Transverse colon (tissue), 4 donors: ENCODE measurements at regions not wholly inside any gene's neighbourhood (a gene's known extent, or its start where the extent isn't known, plus 50 kb on each side); places are given as distances from the start of the nearest gene placed in this dataset.

ENCODE experiments used
- DNase-seq: peaks from one replicate; pipeline ENCODE4 v3.0.0-alpha.2; 2019
- H3K27ac ChIP-seq, 4 donors: fragments of 200-600 bp; sonication (generic); 2 replicates each; pipeline ENCODE4 v1.5.1; 2016 to 2018; ENCODE audit warnings: inconsistent platforms in 4 of 4
- H3K27me3 ChIP-seq: fragments of 200-600 bp; sonication (generic); 2 replicates; pipeline ENCODE4 v1.5.1; 2017; ENCODE audit warnings: inconsistent platforms
- H3K36me3 ChIP-seq, 4 donors: fragments of 200-600 bp; sonication (generic); 2 replicates each; pipeline ENCODE4 v1.5.1; 2017 to 2019; ENCODE audit warnings: inconsistent platforms in 4 of 4
- H3K4me1 ChIP-seq, 4 donors: fragments of 200-600 bp; sonication (generic); 2 replicates each; pipeline ENCODE4 v1.5.1; 2017 to 2020; ENCODE audit warnings: inconsistent platforms in 4 of 4
- H3K4me3 ChIP-seq, 4 donors: fragments of 200-600 bp; sonication (generic); 1 replicate in 1 of 4; 2 replicates in 3 of 4; pipeline versions ENCODE4 v1.5.1 to v1.6.1; 2017 to 2019; ENCODE audit warnings: inconsistent platforms in 4 of 4
- H3K9me3 ChIP-seq, 2 donors: fragments of 200-600 bp; sonication (generic); 2 replicates each; pipeline ENCODE4 v1.5.1; 2017 to 2019; ENCODE audit warnings: inconsistent platforms in 2 of 2
- CTCF ChIP-seq, 5 experiments: fragments of 200-600 bp in 3 of 5; fragments of 450-650 bp in 2 of 5; sonication (generic) in 3 of 5; IDR thresholded peaks; 1 replicate in 2 of 5; 2 replicates in 3 of 5; pipeline ENCODE4 v1.5.1; 2016 to 2017; ENCODE audit warnings: antibody characterized with exemption in 5 of 5, inconsistent platforms in 3 of 5, mild to moderate bottlenecking in 2 of 5, moderate library complexity in 1 of 5
- EP300 ChIP-seq: sonication (generic); formaldehyde crosslinking; IDR thresholded peaks from one replicate; pipeline ENCODE4 v1.6.1; 2017; ENCODE audit warnings: antibody characterized with exemption, low read depth
- POLR2A ChIP-seq: fragments of 450-650 bp; IDR thresholded peaks from one replicate; pipeline ENCODE4 v1.6.1; 2016; ENCODE audit warnings: antibody characterized with exemption, mild to moderate bottlenecking, moderate library complexity
- POLR2AphosphoS5 ChIP-seq, 3 donors: sonication (generic); formaldehyde crosslinking; IDR thresholded peaks; one replicate each; pipeline ENCODE4 v1.6.1; 2016; ENCODE audit warnings: antibody characterized with exemption in 3 of 3
- WGBS, 2 donors: methylation state at CpG; one replicate each; pipeline ENCODE4 v1.1.5; 2018; ENCODE audit warnings: low coverage in 1 of 2; 5-methylcytosine and 5-hydroxymethylcytosine counted together
- in situ Hi-C, 4 donors: fragments of 200-750 bp; cut with MboI; loops; one replicate each; pipeline versions ENCODE4 v1.15.0 to v1.15.1; 2017; ENCODE audit warnings: low sequenced_read_pairs in 3 of 4, low pct_ligation_motif_present in 1 of 4, low pct_unique_long_range_greater_than_20kb in 1 of 4
- intact Hi-C: fragments of 100-400 bp; cut with DNase I; formaldehyde crosslinking; loops from one replicate; pipeline ENCODE4 v1.15.1; 2023; ENCODE audit warnings: low total_unique reads

- H3K36me3 ChIP-seq: no peaks in the 10 kb centered on the region
- intact Hi-C loops (no loop called here), in situ Hi-C loops (no loop called here)
- H3K9me3 ChIP-seq: no peaks in the 10 kb centered on the region
- H3K27me3 ChIP-seq: no peaks in the 10 kb centered on the region
- H3K27ac ChIP-seq: no peak overlapping the region
- DNase-seq: no peak
- no peaks in the 10 kb centered on the region for H3K4me1 ChIP-seq
- 63 to 65% methylated on average over 2 to 3 of the region's 3 CpGs for WGBS, 2 donors
- TF ChIP-seq POLR2AphosphoS5 (IDR thresholded peaks at IDR 0.05) (no peak), CTCF (IDR thresholded peaks at IDR 0.05) (no peak), POLR2A (no peak), EP300 (no peak)
- H3K4me3 ChIP-seq: no peak overlapping the region
These were observed 591.6 kb downstream of the CAAP1 start for GRCh38 chr9:26301046-26301445.

- DNase-seq: no peak
- Histone ChIP-seq H3K27ac (no peak overlapping the region), H3K4me1 (no peaks in the 10 kb centered on the region), H3K27me3 (no peaks in the 10 kb centered on the region), H3K36me3 (no peaks in the 10 kb centered on the region), H3K4me3 (no peak overlapping the region), H3K9me3 (no peaks in the 10 kb centered on the region)
- in situ Hi-C loops (no loop called here), intact Hi-C loops (no loop called here)
- no peak for TF ChIP-seq CTCF (IDR thresholded peaks at IDR 0.05)
- no peak for TF ChIP-seq EP300
- no peak for TF ChIP-seq POLR2AphosphoS5 (IDR thresholded peaks at IDR 0.05)
- TF ChIP-seq POLR2A: no peak
- 78 to 92% methylated on average over 5 of the region's 5 CpGs for WGBS, 2 donors
These were observed 595.6 kb downstream of the CAAP1 start for GRCh38 chr9:26296910-26297572.

- intact Hi-C loops: no loop called here
- Histone ChIP-seq H3K4me3 (no peak overlapping the region), H3K27ac (no peak overlapping the region), H3K9me3 (peaks cover 0 to 12% of the 10 kb centered on the region in 2 donors), H3K4me1 (no peaks in the 10 kb centered on the region), H3K36me3 (no peaks in the 10 kb centered on the region), H3K27me3 (no peaks in the 10 kb centered on the region)
- no peak for DNase-seq
- in situ Hi-C loops: no loop called here
- TF ChIP-seq CTCF (IDR thresholded peaks at IDR 0.05): no peak
- TF ChIP-seq POLR2AphosphoS5 (IDR thresholded peaks at IDR 0.05): no peak
- TF ChIP-seq EP300: no peak
- TF ChIP-seq POLR2A: no peak
- 46 to 61% methylated on average over 3 of the region's 3 CpGs for WGBS, 2 donors
These were observed 599.7 kb downstream of the CAAP1 start for GRCh38 chr9:26292943-26293342.

GRCh38 chr9:26271495-26272122, 593.4 kb upstream of the TUSC1 start:
- Histone ChIP-seq H3K9me3 (no peaks in the 10 kb centered on the region), H3K27me3 (no peaks in the 10 kb centered on the region), H3K27ac (no peak overlapping the region), H3K4me1 (no peaks in the 10 kb centered on the region), H3K4me3 (no peak overlapping the region), H3K36me3 (no peaks in the 10 kb centered on the region)
- intact Hi-C loops (no loop called here), in situ Hi-C loops (loop anchor here in 1 of 4 donors (25.0 kb wide), 1 partner anchor 91 kb away; no protein-coding TSS in a partner anchor)
- WGBS, 2 donors: 71 to 100% methylated on average over 1 to 6 of the region's 6 CpGs
- TF ChIP-seq POLR2A (no peak), CTCF (IDR thresholded peaks at IDR 0.05) (no peak), EP300 (no peak), POLR2AphosphoS5 (IDR thresholded peaks at IDR 0.05) (no peak)
- no peak for DNase-seq
